ENCODE measurements at regions not wholly inside any gene's neighbourhood (a gene's known extent, or its start where the extent isn't known, plus 50 kb on each side); places are given as distances from the start of the nearest gene placed in this dataset.

- DNase-seq: no peak
Measured at GRCh38 chr18:78126536-78126935, 853.1 kb upstream of the SALL3 start.

- no peak for DNase-seq
Measured at GRCh38 chr18:78127041-78127440, 852.6 kb upstream of the SALL3 start.

- no peak for DNase-seq
Measured at GRCh38 chr18:78128004-78128403, 851.6 kb upstream of the SALL3 start.

- no peak for DNase-seq
Measured at GRCh38 chr18:78129260-78129659, 850.4 kb upstream of the SALL3 start.

GRCh38 chr18:78130232-78131195, 849.1 kb upstream of the SALL3 start:
- DNase-seq: no peak

- DNase-seq: no peak
Measured at GRCh38 chr18:78133729-78134128, 845.9 kb upstream of the SALL3 start.

- no peak for DNase-seq
Measured at GRCh38 chr18:78136986-78137385, 842.6 kb upstream of the SALL3 start.

- no peak for DNase-seq
Measured at GRCh38 chr18:78138983-78139496, 840.6 kb upstream of the SALL3 start.

GRCh38 chr18:78140294-78140693, 839.3 kb upstream of the SALL3 start:
- no peak for DNase-seq

- DNase-seq: no peak
Measured at GRCh38 chr18:78144669-78145068, 834.9 kb upstream of the SALL3 start.

- no peak for DNase-seq
Measured at GRCh38 chr18:78145096-78145495, 834.5 kb upstream of the SALL3 start.

GRCh38 chr18:78146136-78147085, 833.2 kb upstream of the SALL3 start:
- no peak for DNase-seq

GRCh38 chr18:78150590-78150989, 829.0 kb upstream of the SALL3 start:
- DNase-seq: no peak

- DNase-seq: no peak
Measured at GRCh38 chr18:78151234-78151633, 828.4 kb upstream of the SALL3 start.

GRCh38 chr18:78151948-78152725, 827.5 kb upstream of the SALL3 start:
- DNase-seq: no peak

GRCh38 chr18:78153362-78153761, 826.3 kb upstream of the SALL3 start:
- no peak for DNase-seq

- no peak for DNase-seq
Measured at GRCh38 chr18:78154444-78154843, 825.2 kb upstream of the SALL3 start.

GRCh38 chr18:78154853-78155252, 824.8 kb upstream of the SALL3 start:
- DNase-seq: no peak

GRCh38 chr18:78156466-78156865, 823.2 kb upstream of the SALL3 start:
- no peak for DNase-seq

- no peak for DNase-seq
Measured at GRCh38 chr18:78158943-78159342, 820.7 kb upstream of the SALL3 start.

GRCh38 chr18:78159397-78159796, 820.2 kb upstream of the SALL3 start:
- no peak for DNase-seq

GRCh38 chr18:78160961-78161656, 818.5 kb upstream of the SALL3 start:
- DNase-seq: no peak
